Endothelial cell of umbilical vein (primary cell): ENCODE measurements at regions not wholly inside any gene's neighbourhood (a gene's known extent, or its start where the extent isn't known, plus 50 kb on each side); places are given as distances from the start of the nearest gene placed in this dataset.
A peak's percentile ranks its signal among the peaks of the same experiment; 100 is the strongest.

Source experiments
- BruUV-seq: library from RNA; stranded (reverse); fragments of 400-500 nt; replicated peaks from 2 replicates; lab custom pipeline; 2021; lab: Mats Ljungman, UMichigan
- CTCF ChIA-PET: fragments of 300-600, 350-600 bp; sonication (Branson Sonifier 250); formaldehyde crosslinking; loops from one replicate; lab custom pipeline; 2021; ENCODE audit warnings: antibody characterized with exemption, inconsistent platforms; lab: Charles Lee
- POLR2A ChIA-PET: fragments of 300-600, 350-600 bp; sonication (Branson Sonifier 250); formaldehyde crosslinking; loops from one replicate; lab custom pipeline; 2021; ENCODE audit warnings: antibody characterized with exemption, inconsistent platforms; lab: Charles Lee
- DNase-seq: peaks from one replicate; pipeline ENCODE4 v3.0.0-alpha.2; 2011; ENCODE audit warnings: low read depth, low spot score
- FAIRE-seq: peaks from 2 replicates; lab custom pipeline; 2011; peaks lifted over from hg19 to GRCh38; lab: Jason Lieb, UNC
- H2AFZ ChIP-seq: 2 replicates; pipeline ENCODE4 v1.6.0; 2012; ENCODE audit warnings: low read depth, low read length, control low read depth, inconsistent platforms
- H3K27ac ChIP-seq: 2 replicates; pipeline ENCODE4 v1.5.1; 2011; ENCODE audit warnings: low read depth, mild to moderate bottlenecking, control low read depth, low read length, moderate library complexity; ENCODE audit not compliant: insufficient read depth
- H3K27me3 ChIP-seq, 2 experiments: 2 replicates each; pipeline versions ENCODE4 v1.6.0 to v1.6.1; 2011; ENCODE audit warnings: low read length in 2 of 2, mixed read lengths in 1 of 2; ENCODE audit not compliant: control insufficient read depth in 2 of 2, insufficient read depth in 2 of 2
- H3K36me3 ChIP-seq, 2 experiments: 2 replicates in 1 of 2; 3 replicates in 1 of 2; pipeline ENCODE4 v1.5.1; 2011; ENCODE audit warnings: low read length in 2 of 2, mild to moderate bottlenecking in 1 of 2, moderate library complexity in 1 of 2; ENCODE audit not compliant: control insufficient read depth in 2 of 2, insufficient read depth in 2 of 2; ENCODE audit errors: extremely low read depth in 1 of 2
- H3K4me1 ChIP-seq: 3 replicates; pipeline ENCODE4 v1.5.1; 2011; ENCODE audit warnings: mild to moderate bottlenecking, low read length; ENCODE audit not compliant: control insufficient read depth, insufficient read depth; ENCODE audit errors: extremely low read depth
- H3K4me2 ChIP-seq: 2 replicates; pipeline ENCODE4 v1.6.1; 2011; ENCODE audit warnings: low read length, control low read depth, mixed read lengths; ENCODE audit not compliant: insufficient read depth
- H3K4me3 ChIP-seq, 3 experiments: fragments of 200-600 bp in 1 of 3; sonication (generic), shearing (Covaris generic) in 1 of 3; replicated peaks in 1 of 3; 2 replicates each; pipeline ENCODE4 v1.5.1; 2011 to 2016; ENCODE audit warnings: control low read depth in 3 of 3, low read length in 3 of 3, mild to moderate bottlenecking in 2 of 3, inconsistent platforms in 1 of 3, low read depth in 1 of 3, moderate library complexity in 1 of 3; ENCODE audit not compliant: insufficient read depth in 1 of 3
- H3K79me2 ChIP-seq: 2 replicates; pipeline ENCODE4 v1.6.0; 2012; ENCODE audit warnings: low read length, inconsistent platforms; ENCODE audit not compliant: control insufficient read depth, insufficient read depth
- H3K9ac ChIP-seq: replicated peaks from 2 replicates; pipeline ENCODE3; 2011; ENCODE audit warnings: low read length, control low read depth; ENCODE audit not compliant: insufficient read depth; ENCODE audit errors: extremely low read depth
- H3K9me1 ChIP-seq: replicated peaks from 3 replicates; pipeline ENCODE4 v1.6.0; 2011; ENCODE audit warnings: mild to moderate bottlenecking, low read length; ENCODE audit not compliant: control insufficient read depth, insufficient read depth; ENCODE audit errors: extremely low read depth
- H3K9me3 ChIP-seq: replicated peaks from 2 replicates; pipeline ENCODE4 v1.5.1; 2012; ENCODE audit warnings: low read length, inconsistent platforms; ENCODE audit not compliant: control insufficient read depth, insufficient read depth
- H4K20me1 ChIP-seq: replicated peaks from 2 replicates; pipeline ENCODE3; 2011; ENCODE audit warnings: mild to moderate bottlenecking, low read length; ENCODE audit not compliant: control insufficient read depth, insufficient read depth; ENCODE audit errors: extremely low read depth
- EZH2 ChIP-seq: IDR thresholded peaks from 2 replicates; pipeline ENCODE4 v1.6.1; 2012; ENCODE audit warnings: borderline replicate concordance, low read depth, mild to moderate bottlenecking, moderate library complexity, low read length, inconsistent platforms; ENCODE audit not compliant: severe bottlenecking
- FOS ChIP-seq: IDR thresholded peaks from 2 replicates; pipeline ENCODE4 v1.6.1; 2011; ENCODE audit warnings: mild to moderate bottlenecking, low read length, moderate library complexity, borderline replicate concordance; ENCODE audit not compliant: insufficient read depth
- GATA2 ChIP-seq: IDR thresholded peaks from 2 replicates; pipeline ENCODE4 v1.7.0; 2011; ENCODE audit warnings: low read depth, mild to moderate bottlenecking, moderate library complexity, mixed read lengths, low read length; ENCODE audit not compliant: insufficient read length, insufficient read depth
- JUN ChIP-seq: IDR thresholded peaks from 2 replicates; pipeline ENCODE4 v1.6.1; 2011; ENCODE audit warnings: borderline replicate concordance, low read depth; ENCODE audit not compliant: insufficient read length, insufficient read depth
- MYC ChIP-seq: IDR thresholded peaks from one replicate; pipeline ENCODE4 v1.6.1; 2011; ENCODE audit warnings: mild to moderate bottlenecking, low read depth, low read length
- POLR2A ChIP-seq: IDR thresholded peaks from 2 replicates; pipeline ENCODE4 v1.6.1; 2012; ENCODE audit warnings: low read depth, mild to moderate bottlenecking, control low read depth, low read length
- POLR2AphosphoS5 ChIP-seq: IDR thresholded peaks from 2 replicates; pipeline ENCODE4 v1.6.1; 2012; ENCODE audit warnings: low read depth, mild to moderate bottlenecking, control low read depth, low read length, moderate library complexity; ENCODE audit not compliant: insufficient read depth
- dilution Hi-C: fragments of 300-500 bp; cut with MboI; formaldehyde crosslinking; loops from one replicate; pipeline ENCODE4 v1.15.0; 2019; ENCODE audit warnings: low sequenced_read_pairs; ENCODE audit not compliant: extremely low pct_ligation_motif_present
- intact Hi-C: fragments of 100-400 bp; cut with micrococcal nuclease; formaldehyde crosslinking; loops from one replicate; pipeline ENCODE4 v1.10.0; 2022
- TF ChIP-seq, protein P1 (sequence below), 2 donors: IDR thresholded peaks; 1 replicate in 1 of 2; 2 replicates in 1 of 2; pipeline ENCODE4 v1.5.1; 2011; ENCODE audit warnings: low read length in 2 of 2, mild to moderate bottlenecking in 2 of 2, moderate library complexity in 2 of 2, control low read depth in 1 of 2, inconsistent platforms in 1 of 2, low read depth in 1 of 2; ENCODE audit not compliant: insufficient read depth in 1 of 2; ENCODE audit errors: extremely low read depth in 1 of 2
- TF ChIP-seq, protein P2 (sequence below): IDR thresholded peaks from 2 replicates; pipeline ENCODE4 v1.6.1; 2011; ENCODE audit not compliant: insufficient read depth, insufficient read length

DNA sequence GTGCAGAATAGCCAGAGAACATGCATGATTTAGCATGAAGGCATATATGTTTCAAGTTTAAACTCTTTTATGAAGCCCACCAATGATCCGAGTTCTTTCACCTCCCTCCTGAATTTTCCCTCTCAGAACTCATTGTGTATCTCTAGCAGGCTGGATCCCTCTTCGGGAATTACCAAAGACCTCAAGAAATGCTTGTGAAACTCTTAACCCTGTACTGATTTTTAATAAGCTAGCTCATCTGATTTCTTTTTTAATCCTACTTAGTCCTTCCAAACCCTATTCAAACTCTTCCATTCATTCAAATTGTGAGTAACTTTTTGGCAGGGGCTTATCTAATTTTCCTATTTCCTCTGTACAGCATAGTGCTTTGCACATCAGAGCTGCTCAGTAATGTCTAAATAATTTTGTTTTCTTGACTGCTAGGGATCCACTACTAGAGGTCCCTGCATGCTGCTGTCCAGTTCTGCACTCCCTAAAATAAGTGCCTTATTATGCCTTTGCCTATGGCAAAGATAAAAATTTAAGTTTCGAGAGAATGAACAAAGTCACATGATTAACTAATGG, 723.8 kb downstream of the CDH11 start:
- intact Hi-C loops (loop anchor here (1.0 to 5.0 kb wide), 4 partner anchors 80 to 721 kb away; no protein-coding TSS in a partner anchor), dilution Hi-C loops (no loop called here)
- H3K36me3 ChIP-seq, result no peaks in the 10 kb centered on the region
- POLR2A ChIA-PET, result no interaction called here
- H2AFZ ChIP-seq, result no peak overlapping the region
- BruUV-seq, result no TSS peak
- H3K27ac ChIP-seq, result peak overlapping the region; percentile 78
- TF ChIP-seq, protein P1, sequence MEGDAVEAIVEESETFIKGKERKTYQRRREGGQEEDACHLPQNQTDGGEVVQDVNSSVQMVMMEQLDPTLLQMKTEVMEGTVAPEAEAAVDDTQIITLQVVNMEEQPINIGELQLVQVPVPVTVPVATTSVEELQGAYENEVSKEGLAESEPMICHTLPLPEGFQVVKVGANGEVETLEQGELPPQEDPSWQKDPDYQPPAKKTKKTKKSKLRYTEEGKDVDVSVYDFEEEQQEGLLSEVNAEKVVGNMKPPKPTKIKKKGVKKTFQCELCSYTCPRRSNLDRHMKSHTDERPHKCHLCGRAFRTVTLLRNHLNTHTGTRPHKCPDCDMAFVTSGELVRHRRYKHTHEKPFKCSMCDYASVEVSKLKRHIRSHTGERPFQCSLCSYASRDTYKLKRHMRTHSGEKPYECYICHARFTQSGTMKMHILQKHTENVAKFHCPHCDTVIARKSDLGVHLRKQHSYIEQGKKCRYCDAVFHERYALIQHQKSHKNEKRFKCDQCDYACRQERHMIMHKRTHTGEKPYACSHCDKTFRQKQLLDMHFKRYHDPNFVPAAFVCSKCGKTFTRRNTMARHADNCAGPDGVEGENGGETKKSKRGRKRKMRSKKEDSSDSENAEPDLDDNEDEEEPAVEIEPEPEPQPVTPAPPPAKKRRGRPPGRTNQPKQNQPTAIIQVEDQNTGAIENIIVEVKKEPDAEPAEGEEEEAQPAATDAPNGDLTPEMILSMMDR (IDR thresholded peaks at IDR 0.05; ENCODE audit: extremely low read depth in 1 of 2, insufficient read depth in 1 of 2, low read depth in 1 of 2, low read length in 2 of 2), result no peak
- TF ChIP-seq EZH2 (no peak), GATA2 (peak; percentile 84), JUN (no peak), POLR2A (peak; percentile 22), POLR2AphosphoS5 (no peak), FOS (peak; percentile 45), MYC (no peak)
- TF ChIP-seq, protein P2, sequence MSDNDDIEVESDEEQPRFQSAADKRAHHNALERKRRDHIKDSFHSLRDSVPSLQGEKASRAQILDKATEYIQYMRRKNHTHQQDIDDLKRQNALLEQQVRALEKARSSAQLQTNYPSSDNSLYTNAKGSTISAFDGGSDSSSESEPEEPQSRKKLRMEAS, result no peak
- no peaks in the 10 kb centered on the region for H3K9me1 ChIP-seq
- peak overlapping the region; percentile 25 for H3K9ac ChIP-seq
- H3K4me3 ChIP-seq, result peak overlapping the region in 1 of 3 experiments; percentile 5
- FAIRE-seq (peak; percentile 35), DNase-seq (peak; percentile 75)
- CTCF ChIA-PET, result interaction anchor here (0.7 to 2.1 kb wide), 5 partner anchors 10 to 628 kb away, joined by 3 to 8 read pairs (median 3); no protein-coding TSS in a partner anchor
- no peaks in the 10 kb centered on the region for H3K79me2 ChIP-seq
- H3K4me2 ChIP-seq, result peak overlapping the region; percentile 84
- H3K9me3 ChIP-seq, result no peaks in the 10 kb centered on the region
- no peaks in the 10 kb centered on the region for H3K27me3 ChIP-seq
- H3K4me1 ChIP-seq, result peaks cover 44% of the 10 kb centered on the region
- no peaks in the 10 kb centered on the region for H4K20me1 ChIP-seq
